WTC11 (cell line): ENCODE measurements at regions not wholly inside any gene's neighbourhood (a gene's known extent, or its start where the extent isn't known, plus 50 kb on each side); places are given as distances from the start of the nearest gene placed in this dataset.

Experiments used
- ATAC-seq: fragments of 200-7000 bp; cut with Tn5 transposase; 2 replicates; pipeline ENCODE4 v1.10.0; 2021; ENCODE audit warnings: mild to moderate bottlenecking, moderate library complexity
- CTCF ChIA-PET: fragments of 300-600 bp; sonication (Branson Sonifier 250); formaldehyde crosslinking; loops from one replicate; lab custom pipeline; 2021; ENCODE audit warnings: antibody characterized with exemption; lab: Charles Lee
- POLR2A ChIA-PET: fragments of 350-600 bp; sonication (Branson Sonifier 250); formaldehyde crosslinking; loops from one replicate; lab custom pipeline; 2021; ENCODE audit warnings: antibody characterized with exemption; lab: Charles Lee
- DNase-seq: peaks from one replicate; pipeline ENCODE4 v3.0.0; 2021; ENCODE audit warnings: low spot score
- H3K27ac Mint-ChIP-seq: 2 replicates; pipeline ENCODE4 v1.8.0; 2021; ENCODE audit warnings: mixed read lengths
- H3K27me3 Mint-ChIP-seq: 2 replicates; pipeline ENCODE4 v1.8.0; 2021; ENCODE audit warnings: low read depth, mild to moderate bottlenecking, moderate library complexity, mixed read lengths
- H3K36me3 Mint-ChIP-seq: 2 replicates; pipeline ENCODE4 v1.8.0; 2021; ENCODE audit warnings: mixed read lengths
- H3K4me1 Mint-ChIP-seq: 2 replicates; pipeline ENCODE4 v1.8.0; 2022; ENCODE audit warnings: mixed read lengths
- H3K4me3 Mint-ChIP-seq: 2 replicates; pipeline ENCODE4 v1.8.0; 2021; ENCODE audit warnings: mild to moderate bottlenecking, moderate library complexity, mixed read lengths
- H3K9me3 Mint-ChIP-seq: 2 replicates; pipeline ENCODE4 v1.8.0; 2021; ENCODE audit warnings: mixed read lengths
- AR ChIP-seq: fragments of 250-450 bp; sonication (Bioruptor Pico); IDR thresholded peaks from 2 replicates; pipeline ENCODE4 v1.9.0; 2021; ENCODE audit warnings: mild to moderate bottlenecking
- ATF1 ChIP-seq: sonication (generic); formaldehyde crosslinking; IDR thresholded peaks from 2 replicates; pipeline ENCODE4 v1.8.1; 2023; ENCODE audit warnings: mild to moderate bottlenecking, moderate library complexity, missing genetic modification reagents
- ATF3 ChIP-seq: sonication (generic); formaldehyde crosslinking; conservative IDR thresholded peaks from 2 replicates; pipeline ENCODE4 v1.8.1; 2022; ENCODE audit warnings: mild to moderate bottlenecking, missing genetic modification reagents
- CREB1 ChIP-seq: sonication (generic); formaldehyde crosslinking; IDR thresholded peaks from 2 replicates; pipeline ENCODE4 v1.8.0; 2023; ENCODE audit warnings: mild to moderate bottlenecking, missing genetic modification reagents
- ERG ChIP-seq: fragments of 250-450 bp; sonication (Bioruptor Pico); IDR thresholded peaks from 2 replicates; pipeline ENCODE4 v1.8.0; 2021; ENCODE audit warnings: mild to moderate bottlenecking
- GRHL2 ChIP-seq: fragments of 250-450 bp; sonication (Bioruptor Pico); IDR thresholded peaks from 2 replicates; pipeline ENCODE4 v1.8.0; 2022; ENCODE audit warnings: mild to moderate bottlenecking, moderate library complexity; ENCODE audit not compliant: insufficient replicate concordance, severe bottlenecking
- GTF2I ChIP-seq: fragments of 250-450 bp; sonication (Bioruptor Pico); conservative IDR thresholded peaks from 2 replicates; pipeline ENCODE4 v1.4.0; 2021; ENCODE audit warnings: mild to moderate bottlenecking
- HMGXB4 ChIP-seq: sonication (generic); formaldehyde crosslinking; IDR thresholded peaks from 2 replicates; pipeline ENCODE4 v1.8.1; 2023; ENCODE audit warnings: mild to moderate bottlenecking, moderate library complexity, missing genetic modification reagents
- MLX ChIP-seq: sonication (generic); formaldehyde crosslinking; IDR thresholded peaks from 2 replicates; pipeline ENCODE4 v1.8.1; 2023; ENCODE audit warnings: mild to moderate bottlenecking, missing genetic modification reagents, moderate library complexity
- PREB ChIP-seq: sonication (generic); formaldehyde crosslinking; IDR thresholded peaks from 2 replicates; pipeline ENCODE4 v1.8.1; 2022; ENCODE audit warnings: mild to moderate bottlenecking, missing genetic modification reagents, moderate library complexity, borderline replicate concordance
- RELA ChIP-seq: sonication (generic); formaldehyde crosslinking; IDR thresholded peaks from 2 replicates; pipeline ENCODE4 v1.8.1; 2022; ENCODE audit warnings: missing genetic modification reagents, mild to moderate bottlenecking, borderline replicate concordance
- SMAD3 ChIP-seq: sonication (generic); formaldehyde crosslinking; IDR thresholded peaks from 2 replicates; pipeline ENCODE4 v1.8.0; 2022; ENCODE audit warnings: missing genetic modification reagents, mild to moderate bottlenecking, borderline replicate concordance
- SOX15 ChIP-seq: fragments of 250-450 bp; sonication (Bioruptor Pico); IDR thresholded peaks from 2 replicates; pipeline ENCODE4 v1.9.0; 2021; ENCODE audit warnings: mild to moderate bottlenecking
- SP1 ChIP-seq: sonication (generic); formaldehyde crosslinking; conservative IDR thresholded peaks from 2 replicates; pipeline ENCODE4 v1.8.1; 2022; ENCODE audit warnings: missing genetic modification reagents
- TCF7 ChIP-seq: sonication (generic); formaldehyde crosslinking; IDR thresholded peaks from 2 replicates; pipeline ENCODE4 v1.8.0; 2022; ENCODE audit warnings: mild to moderate bottlenecking, low read depth, missing genetic modification reagents, moderate library complexity
- TEAD4 ChIP-seq: sonication (generic); formaldehyde crosslinking; IDR thresholded peaks from 2 replicates; pipeline ENCODE4 v1.8.0; 2022; ENCODE audit warnings: mild to moderate bottlenecking, missing genetic modification reagents
- USF1 ChIP-seq: sonication (generic); formaldehyde crosslinking; IDR thresholded peaks from 2 replicates; pipeline ENCODE4 v1.8.0; 2022; ENCODE audit warnings: mild to moderate bottlenecking, missing genetic modification reagents
- ZNF219 ChIP-seq: sonication (generic); formaldehyde crosslinking; IDR thresholded peaks from 2 replicates; pipeline ENCODE4 v1.8.0; 2023; ENCODE audit warnings: missing genetic modification reagents, mild to moderate bottlenecking, borderline replicate concordance
- ZNF263 ChIP-seq: sonication (generic); formaldehyde crosslinking; IDR thresholded peaks from 2 replicates; pipeline ENCODE4 v1.8.1; 2022; ENCODE audit warnings: low read depth, mild to moderate bottlenecking, moderate library complexity, missing genetic modification reagents
- ZNF416 ChIP-seq: fragments of 250-450 bp; sonication (Bioruptor Pico); IDR thresholded peaks from 2 replicates; pipeline ENCODE4 v1.9.0; 2021; ENCODE audit warnings: mild to moderate bottlenecking, inconsistent platforms
- ZNF671 ChIP-seq: fragments of 250-450 bp; sonication (Bioruptor Pico); IDR thresholded peaks from 2 replicates; pipeline ENCODE4 v1.8.0; 2021; ENCODE audit warnings: mild to moderate bottlenecking
- ZSCAN18 ChIP-seq: fragments of 250-450 bp; sonication (Bioruptor Pico); IDR thresholded peaks from 2 replicates; pipeline ENCODE4 v2.1.2; 2022; ENCODE audit warnings: mild to moderate bottlenecking, moderate library complexity

- no peaks in the 10 kb centered on the region for H3K9me3 Mint-ChIP-seq
- POLR2A ChIA-PET: no interaction called here
These were observed 1062.2 kb upstream of the FBXO33 start for GRCh38 chr14:40494483-40494882.

GRCh38 chr14:40487824-40488223 lies 1055.6 kb upstream of the FBXO33 start:
- Mint-ChIP-seq H3K4me1 (no peaks in the 10 kb centered on the region), H3K27ac (no peak overlapping the region), H3K9me3 (no peaks in the 10 kb centered on the region), H3K36me3 (no peaks in the 10 kb centered on the region), H3K4me3 (no peak overlapping the region), H3K27me3 (no peaks in the 10 kb centered on the region)
- POLR2A ChIA-PET: no interaction called here
- DNase-seq (no peak), ATAC-seq (no peak)
- CTCF ChIA-PET: no interaction called here
- no peak for TF ChIP-seq HMGXB4 (CRISPR knock-in tag)
- TF ChIP-seq TCF7: no peak
- no peak for TF ChIP-seq PREB (CRISPR knock-in tag)

More at GRCh38 chr14:40494483-40494882, 1062.2 kb upstream of the FBXO33 start:
- TF ChIP-seq ZSCAN18 (CRISPR knock-in tag) (no peak), ATF1 (no peak), GTF2I (no peak), MLX (CRISPR knock-in tag) (no peak), SOX15 (CRISPR knock-in tag) (no peak), ZNF219 (CRISPR knock-in tag) (no peak), AR (CRISPR knock-in tag) (no peak)
- H3K4me3 Mint-ChIP-seq: no peak overlapping the region
- peak; percentile 52; the same call in 1 of the 2 replicates for ATAC-seq
- no peaks in the 10 kb centered on the region for H3K27me3 Mint-ChIP-seq
- H3K27ac Mint-ChIP-seq: no peak overlapping the region
- CTCF ChIA-PET: interaction anchor here (0.9 to 1.9 kb wide), 2 partner anchors 8 to 12 kb away, joined by 3 to 5 read pairs; no protein-coding TSS in a partner anchor
- peaks cover 9% of the 10 kb centered on the region; the same call in 1 of the 2 replicates for H3K4me1 Mint-ChIP-seq
- H3K36me3 Mint-ChIP-seq: no peaks in the 10 kb centered on the region
- no peak for DNase-seq

- Mint-ChIP-seq H3K9me3 (no peaks in the 10 kb centered on the region), H3K4me3 (no peak overlapping the region), H3K36me3 (no peaks in the 10 kb centered on the region), H3K27me3 (no peaks in the 10 kb centered on the region), H3K4me1 (no peaks in the 10 kb centered on the region), H3K27ac (no peak overlapping the region)
- no peak for DNase-seq
- TF ChIP-seq ERG (no peak), ZNF416 (no peak), SP1 (CRISPR knock-in tag) (no peak), ZNF263 (no peak), ZNF671 (CRISPR knock-in tag) (no peak), USF1 (no peak), SMAD3 (CRISPR knock-in tag) (no peak), TEAD4 (no peak), CREB1 (CRISPR knock-in tag) (no peak), ATF3 (no peak), GRHL2 (CRISPR knock-in tag) (no peak), RELA (no peak)
- ATAC-seq: no peak
- ChIA-PET CTCF (no interaction called here), POLR2A (no interaction called here)
These were observed 1053.5 kb upstream of the FBXO33 start for GRCh38 chr14:40485688-40486087.
